ENCODE measurements at regions not wholly inside any gene's neighbourhood (a gene's known extent, or its start where the extent isn't known, plus 50 kb on each side); places are given as distances from the start of the nearest gene placed in this dataset.

- no peaks in the 10 kb centered on the region for H4K20me1 ChIP-seq (replicated peaks; ENCODE audit: control insufficient read depth, insufficient read depth, low read length)
- WGBS (ENCODE audit: insufficient coverage, low coverage, missing lambda C conversion rate) = 0% methylated on average over 1 of the region's 1 CpG
- H3K9me1 ChIP-seq (ENCODE audit: control insufficient read depth, insufficient read depth, low read length) = no peaks in the 10 kb centered on the region
- no peaks in the 10 kb centered on the region for H3K4me1 ChIP-seq (replicated peaks in 1 of 2; ENCODE audit: control insufficient read depth in 2 of 2, insufficient read depth in 2 of 2, low read length in 2 of 2)
- TF ChIP-seq LEF1 (IDR thresholded peaks at IDR 0.05) (no peak), HDAC6 (IDR thresholded peaks at IDR 0.05; ENCODE audit: low read depth, low read length) (no peak)
- no peaks in the 10 kb centered on the region for H3K9me3 ChIP-seq (replicated peaks; ENCODE audit: control insufficient read depth, insufficient read depth, low read depth, low read length)
- FAIRE-seq (no peak), ATAC-seq (no peak), DNase-seq (ENCODE audit: extremely low read depth in 1 of 4, low spot score in 3 of 4) (no peak)
- H2AFZ ChIP-seq (ENCODE audit: low read depth, low read length) = no peak overlapping the region
- H3K27me3 ChIP-seq (ENCODE audit: control insufficient read depth in 2 of 2, insufficient read depth in 2 of 2, low read length in 2 of 2) = no peaks in the 10 kb centered on the region
- H3K79me2 ChIP-seq (ENCODE audit: control insufficient read depth, insufficient read depth, low read length) = no peaks in the 10 kb centered on the region
- intact Hi-C loops (cut with micrococcal nuclease) (no loop called here), in situ Hi-C loops (cut with MboI) (no loop called here)
- H3K36me3 ChIP-seq (ENCODE audit: control insufficient read depth, insufficient read depth, low read length) = no peaks in the 10 kb centered on the region
- H3K27ac ChIP-seq (ENCODE audit: extremely low read depth, low read depth, low read length) = no peak overlapping the region
- ChIA-PET POLR2A (interaction anchor here (0.6 kb wide), 1 partner anchor 213 kb away, joined by 3 read pairs; no protein-coding TSS in a partner anchor), CTCF (ENCODE audit: low intra/inter-chr PET ratio) (no interaction called here)
- H3K9ac ChIP-seq (ENCODE audit: insufficient read depth in 1 of 2, low read depth in 2 of 2, low read length in 2 of 2) = no peak overlapping the region
- H3K4me2 ChIP-seq (ENCODE audit: insufficient read depth, low read length) = no peak overlapping the region
- BruUV-seq (replicated peaks) = no TSS peak
- H3K4me3 ChIP-seq = no peak overlapping the region
Measured at GRCh38 chr12:41983394-41983793, 161.3 kb downstream of the GXYLT1 start.

GRCh38 chr12:41981758-41982157 is 162.9 kb downstream of the GXYLT1 start:
- CTCF ChIA-PET (ENCODE audit: low intra/inter-chr PET ratio) = no interaction called here

More at GRCh38 chr12:41981758-41982157, 162.9 kb downstream of the GXYLT1 start:
- Histone ChIP-seq H4K20me1 (replicated peaks; ENCODE audit: control insufficient read depth, insufficient read depth, low read length) (no peaks in the 10 kb centered on the region), H3K27ac (ENCODE audit: extremely low read depth, low read depth, low read length) (no peak overlapping the region), H3K9me3 (replicated peaks; ENCODE audit: control insufficient read depth, insufficient read depth, low read depth, low read length) (no peaks in the 10 kb centered on the region), H3K9me1 (ENCODE audit: control insufficient read depth, insufficient read depth, low read length) (no peaks in the 10 kb centered on the region), H3K4me1 (replicated peaks in 1 of 2; ENCODE audit: control insufficient read depth in 2 of 2, insufficient read depth in 2 of 2, low read length in 2 of 2) (no peaks in the 10 kb centered on the region), H3K9ac (ENCODE audit: insufficient read depth in 1 of 2, low read depth in 2 of 2, low read length in 2 of 2) (no peak overlapping the region), H3K4me2 (ENCODE audit: insufficient read depth, low read length) (no peak overlapping the region), H3K27me3 (ENCODE audit: control insufficient read depth in 2 of 2, insufficient read depth in 2 of 2, low read length in 2 of 2) (no peaks in the 10 kb centered on the region), H3K79me2 (ENCODE audit: control insufficient read depth, insufficient read depth, low read length) (no peaks in the 10 kb centered on the region), H3K4me3 (no peak overlapping the region), H2AFZ (ENCODE audit: low read depth, low read length) (no peak overlapping the region), H3K36me3 (ENCODE audit: control insufficient read depth, insufficient read depth, low read length) (no peaks in the 10 kb centered on the region)
- POLR2A ChIA-PET = no interaction called here
- TF ChIP-seq NELFE (IDR thresholded peaks at IDR 0.05; ENCODE audit: insufficient read depth, insufficient read length) (no peak), ERF (CRISPR knock-in tag; IDR thresholded peaks at IDR 0.05) (no peak), ZNF639 (CRISPR knock-in tag; conservative IDR thresholded peaks at IDR 0.05 in 1 of 2, IDR thresholded peaks at IDR 0.05 in 1 of 2) (no peak), BCLAF1 (IDR thresholded peaks at IDR 0.05; ENCODE audit: borderline replicate concordance in 1 of 2, control insufficient read depth in 1 of 2, low read depth in 2 of 2, low read length in 1 of 2) (no peak), NR0B1 (IDR thresholded peaks at IDR 0.05; ENCODE audit: partially characterized antibody) (no peak), CBX8 (IDR thresholded peaks at IDR 0.05; ENCODE audit: borderline replicate concordance, extremely low read depth, low read depth, low read length, poor library complexity, severe bottlenecking) (no peak)
- 0% methylated on average over 1 of the region's 1 CpG for WGBS (ENCODE audit: insufficient coverage, low coverage, missing lambda C conversion rate)
- no TSS peak for BruUV-seq (replicated peaks)
- ATAC-seq = no peak
- no peak for DNase-seq (ENCODE audit: extremely low read depth in 1 of 4, low spot score in 3 of 4)
- in situ Hi-C loops (cut with MboI) = no loop called here
- FAIRE-seq = no peak
- intact Hi-C loops (cut with micrococcal nuclease) = no loop called here

Measured in K562 (cell line).